GM19452 (cell line): ENCODE measurements at regions not wholly inside any gene's neighbourhood (a gene's known extent, or its start where the extent isn't known, plus 50 kb on each side); places are given as distances from the start of the nearest gene placed in this dataset.

Source experiments
- ATAC-seq: cut with Tn5 transposase; IDR thresholded peaks from one replicate; pipeline ENCODE4 v1.9.1; 2021; ENCODE audit not compliant: unreplicated experiment

DNA sequence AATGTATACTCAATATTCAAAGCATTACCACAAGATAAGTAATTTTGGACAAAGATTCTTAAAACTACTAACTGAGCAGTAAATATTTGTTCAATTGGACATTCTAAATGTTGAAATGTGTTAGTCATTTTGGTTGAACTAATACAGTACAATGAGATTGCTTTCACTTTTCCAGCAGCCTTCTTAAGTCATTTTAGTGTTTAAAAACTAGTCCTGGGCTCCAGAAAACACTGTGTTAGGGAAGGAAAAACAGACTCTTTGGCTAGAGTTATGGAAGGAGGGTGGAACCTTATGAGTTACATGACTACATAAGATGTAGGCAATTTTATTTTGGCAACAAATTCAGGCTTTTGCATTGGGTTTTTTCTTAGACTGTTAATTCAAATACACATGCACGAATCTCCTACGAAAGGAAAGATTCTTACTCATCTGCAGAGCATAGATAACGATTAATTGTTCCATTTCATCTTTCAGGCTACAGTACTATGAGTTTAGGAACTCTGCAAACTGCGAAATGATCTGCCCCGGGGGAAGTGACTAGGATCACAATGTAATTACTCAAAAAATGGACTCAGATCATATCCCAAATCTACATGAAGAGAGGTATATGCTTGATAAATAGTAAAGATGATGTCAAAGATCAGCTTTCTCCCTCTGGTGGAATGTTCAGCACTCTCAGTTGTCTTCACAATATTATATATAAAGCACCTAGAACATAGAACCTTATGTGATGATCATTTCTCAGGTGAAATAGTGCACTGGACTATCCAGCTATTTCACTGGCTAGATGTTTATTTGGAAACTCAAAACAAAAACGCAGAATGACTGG is 492.8 kb upstream of the MDFIC2 start:
- ATAC-seq = no peak

GRCh38 chr3:70803891-70804290 is 491.5 kb upstream of the MDFIC2 start:
- no peak for ATAC-seq

DNA sequence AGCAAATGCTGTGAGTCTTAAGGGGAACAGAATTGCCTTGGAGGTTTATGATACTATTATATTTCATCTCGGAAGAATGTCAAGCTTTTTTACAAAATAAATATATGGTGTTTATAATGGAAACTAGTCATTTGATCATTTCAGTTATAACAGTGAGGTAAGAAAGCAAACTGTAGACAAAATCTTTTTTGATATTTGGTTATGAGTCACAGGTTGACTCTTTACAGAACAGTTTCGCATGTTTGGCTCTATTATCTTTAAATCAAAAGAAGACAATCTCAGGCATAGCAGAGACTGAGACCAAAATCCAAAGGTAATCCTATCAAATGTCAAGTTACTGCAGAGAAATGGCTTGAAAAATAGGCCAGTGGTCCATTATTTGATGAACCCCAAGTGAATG is 490.9 kb upstream of the MDFIC2 start:
- no peak for ATAC-seq

DNA sequence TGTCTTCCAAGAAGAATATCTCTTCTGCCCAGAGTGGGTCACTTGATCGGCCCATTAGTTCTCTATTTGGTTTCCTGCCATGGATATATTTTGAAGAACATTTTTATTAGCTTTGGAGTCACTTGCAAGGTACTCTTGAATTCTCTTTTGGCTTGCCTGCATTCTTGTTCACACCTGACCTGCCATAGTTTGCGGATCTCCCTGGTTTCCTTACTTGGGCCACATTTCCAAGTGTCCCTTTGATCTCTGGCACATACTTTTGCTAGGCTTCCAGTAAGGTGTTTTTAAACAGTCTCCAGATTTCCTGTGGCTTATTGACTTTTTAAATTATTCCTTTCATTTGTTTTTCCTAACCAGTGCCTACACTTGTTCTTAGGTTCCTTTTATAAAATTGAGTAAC is 488.5 kb upstream of the MDFIC2 start:
- no peak for ATAC-seq

- ATAC-seq = no peak
Observed at GRCh38 chr3:70789878-70790277, 477.4 kb upstream of the MDFIC2 start.

GRCh38 chr3:70780790-70781189 is 468.4 kb upstream of the MDFIC2 start:
- no peak for ATAC-seq

- ATAC-seq = no peak
Observed at GRCh38 chr3:70779296-70779695, 466.9 kb upstream of the MDFIC2 start.

DNA sequence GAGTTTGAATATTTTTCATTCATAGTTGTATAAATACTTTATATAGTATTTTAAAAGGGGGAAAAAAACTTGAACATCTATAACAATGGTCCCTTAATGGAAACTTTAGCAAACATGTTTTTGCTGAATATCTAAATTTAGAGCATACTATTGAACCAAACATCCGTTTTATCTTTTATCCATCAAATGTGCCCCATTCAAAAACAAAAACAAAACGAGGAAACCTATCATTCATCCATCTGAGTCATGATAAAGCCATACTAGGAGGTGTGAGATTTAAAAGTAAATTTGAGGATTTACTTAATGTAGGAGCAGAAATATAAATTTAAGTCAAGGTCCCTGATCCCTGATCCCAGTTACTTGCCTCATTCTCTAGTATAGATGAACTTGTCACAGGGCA is 463.6 kb upstream of the MDFIC2 start:
- no peak for ATAC-seq

- ATAC-seq = no peak
Observed at GRCh38 chr3:70775257-70775656, 462.8 kb upstream of the MDFIC2 start.

DNA sequence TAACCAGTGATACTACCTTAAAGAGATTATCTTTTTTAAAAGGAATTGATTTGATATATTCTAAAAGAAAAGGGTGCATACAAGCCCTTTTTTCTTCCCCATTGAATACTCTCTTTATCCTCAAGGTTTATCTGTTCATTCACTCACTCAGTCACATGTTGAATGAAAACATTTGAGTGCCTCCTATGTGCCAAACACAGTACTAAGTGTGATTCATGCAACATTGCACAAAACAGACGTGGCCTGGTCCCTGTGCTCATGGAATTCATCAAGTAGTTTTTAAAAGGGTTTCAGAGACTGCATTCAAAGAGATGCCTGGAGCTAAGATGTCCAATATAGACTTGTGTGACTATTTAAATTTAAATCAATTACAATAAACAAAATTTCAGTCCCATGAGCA is 462.2 kb upstream of the MDFIC2 start:
- ATAC-seq = no peak

- no peak for ATAC-seq
Observed at GRCh38 chr3:70771426-70772147, 459.1 kb upstream of the MDFIC2 start.

GRCh38 chr3:70770650-70771049 is 458.2 kb upstream of the MDFIC2 start:
- ATAC-seq = no peak

DNA sequence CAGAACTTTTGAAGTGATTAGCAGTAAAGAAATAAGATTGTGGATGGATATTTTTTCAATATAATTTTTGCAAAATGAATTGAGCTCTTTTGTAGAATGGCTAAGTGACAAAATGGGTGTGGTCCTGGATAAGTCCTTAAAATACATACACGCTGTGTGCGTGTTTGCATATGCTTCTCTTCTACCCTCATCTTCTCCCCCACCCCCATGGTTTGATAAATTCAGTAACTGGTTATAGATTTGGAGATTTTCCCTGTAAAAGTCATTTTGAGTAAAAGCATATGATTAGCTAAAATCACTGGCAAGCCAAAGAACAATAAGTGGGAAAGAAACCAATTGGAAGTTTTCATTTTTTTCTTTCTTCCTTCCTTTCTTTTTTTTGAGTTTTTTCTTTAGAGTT is 453.9 kb upstream of the MDFIC2 start:
- ATAC-seq = no peak

- no peak for ATAC-seq
Observed at GRCh38 chr3:70763894-70764293, 451.5 kb upstream of the MDFIC2 start.

DNA sequence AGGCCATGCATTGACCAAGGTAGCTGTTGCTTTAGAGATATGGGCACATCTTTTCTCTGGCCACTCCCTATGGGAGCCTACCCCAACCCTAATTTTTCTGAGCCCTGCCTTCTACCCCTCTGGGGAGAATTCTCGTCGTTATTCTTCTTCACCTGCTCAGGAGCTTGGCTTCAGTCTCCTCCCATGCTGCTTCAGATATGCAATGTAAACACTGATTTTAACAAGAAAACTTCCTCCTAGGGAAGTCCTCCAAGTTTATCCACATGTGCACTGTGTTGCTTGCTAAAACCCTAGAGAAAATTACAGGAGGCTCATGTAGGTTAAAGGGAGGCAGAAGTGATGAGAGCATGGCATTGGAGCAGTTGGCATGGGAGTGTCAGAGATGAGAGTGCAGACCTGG is 445.2 kb upstream of the MDFIC2 start:
- ATAC-seq = no peak

GRCh38 chr3:70755526-70755925 is 443.1 kb upstream of the MDFIC2 start:
- no peak for ATAC-seq

DNA sequence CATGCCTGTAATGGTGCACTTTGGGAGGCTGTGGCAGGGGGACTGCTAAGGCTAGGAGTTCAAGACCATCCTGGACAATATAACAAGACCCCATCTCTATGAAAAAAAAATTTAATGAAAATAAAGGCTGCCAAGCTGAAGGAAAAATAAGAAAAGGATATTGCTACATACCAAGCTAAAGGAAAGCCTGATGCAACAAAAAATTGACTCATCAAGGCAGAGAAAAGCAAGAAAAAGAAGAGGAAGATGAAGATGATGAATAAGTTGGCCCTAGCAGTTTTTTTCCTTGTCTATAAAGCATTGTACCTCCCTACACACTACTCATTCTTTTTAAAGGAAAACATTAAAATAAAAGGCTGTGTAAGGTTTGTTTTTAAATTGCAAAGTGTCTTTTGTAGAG is 441.9 kb upstream of the MDFIC2 start:
- no peak for ATAC-seq

DNA sequence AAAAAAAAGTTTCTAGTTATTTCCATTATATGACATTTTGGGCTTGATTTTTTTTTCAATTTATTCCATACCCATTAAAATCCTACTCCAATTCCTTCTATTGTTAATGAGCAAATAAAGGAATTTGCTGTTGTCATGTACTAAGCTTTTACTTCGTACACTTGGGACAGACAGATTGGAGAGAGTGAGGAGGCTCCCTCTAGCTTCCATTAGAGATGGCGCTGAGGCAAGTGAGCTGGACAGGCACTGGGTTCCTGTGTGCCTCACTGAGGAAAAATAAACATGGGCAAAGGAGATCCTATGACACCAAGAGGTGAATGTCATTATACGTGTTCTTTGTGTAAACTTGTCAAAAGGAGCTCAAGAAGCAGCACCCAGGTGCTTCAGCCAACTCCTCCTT is 441.1 kb upstream of the MDFIC2 start:
- no peak for ATAC-seq

- ATAC-seq = no peak
Observed at GRCh38 chr3:70752051-70752450, 439.6 kb upstream of the MDFIC2 start.

GRCh38 chr3:70749122-70749521 is 436.7 kb upstream of the MDFIC2 start:
- ATAC-seq = no peak

GRCh38 chr3:70748593-70748992 is 436.2 kb upstream of the MDFIC2 start:
- no peak for ATAC-seq

- no peak for ATAC-seq
Observed at GRCh38 chr3:70747847-70748246, 435.4 kb upstream of the MDFIC2 start.

GRCh38 chr3:70744536-70744935 is 432.1 kb upstream of the MDFIC2 start:
- no peak for ATAC-seq
